A673 (cell line): ENCODE measurements at regions not wholly inside any gene's neighbourhood (a gene's known extent, or its start where the extent isn't known, plus 50 kb on each side); places are given as distances from the start of the nearest gene placed in this dataset.

Experiments
- BruUV-seq: library from RNA; stranded (reverse); fragments of 400-500 nt; replicated peaks from 2 replicates; lab custom pipeline; 2021; lab: Mats Ljungman, UMichigan
- CTCF ChIA-PET: fragments of 300-600 bp; sonication (Branson Sonifier 250); formaldehyde crosslinking; loops from one replicate; lab custom pipeline; 2022; ENCODE audit warnings: antibody characterized with exemption; lab: Charles Lee
- POLR2A ChIA-PET: fragments of 300-600 bp; sonication (Branson Sonifier 250); formaldehyde crosslinking; loops from one replicate; lab custom pipeline; 2022; ENCODE audit warnings: antibody characterized with exemption; ENCODE audit not compliant: low non-redundant PET; lab: Charles Lee
- DNase-seq: peaks from one replicate; pipeline ENCODE4 v3.0.0-alpha.2; 2015; ENCODE audit warnings: low spot score
- H3K27ac ChIP-seq: fragments of 200-600 bp; sonication (generic); 2 replicates; pipeline ENCODE4 v1.5.1; 2016; ENCODE audit warnings: mixed run types, low read depth, mild to moderate bottlenecking, mixed read lengths, antibody characterized with exemption, low read length; ENCODE audit not compliant: poor library complexity, severe bottlenecking
- H3K27me3 ChIP-seq: fragments of 200-600 bp; sonication (generic); replicated peaks from 2 replicates; pipeline ENCODE4 v1.6.1; 2017; ENCODE audit warnings: mixed run types, low read depth, mild to moderate bottlenecking, mixed read lengths, antibody characterized with exemption, low read length; ENCODE audit not compliant: insufficient read depth, poor library complexity
- H3K36me3 ChIP-seq: fragments of 200-600 bp; sonication (generic); 2 replicates; pipeline ENCODE4 v1.6.1; 2016; ENCODE audit warnings: mixed run types, mild to moderate bottlenecking, mixed read lengths, antibody characterized with exemption, low read length; ENCODE audit not compliant: insufficient read depth, poor library complexity, severe bottlenecking
- H3K4me1 ChIP-seq: fragments of 200-600 bp; sonication (generic); 2 replicates; pipeline ENCODE4 v1.6.1; 2017; ENCODE audit warnings: mixed run types, mild to moderate bottlenecking, mixed read lengths, antibody characterized with exemption, low read length; ENCODE audit not compliant: insufficient read depth, poor library complexity, severe bottlenecking
- H3K4me3 ChIP-seq: fragments of 200-600 bp; sonication (generic); 2 replicates; pipeline ENCODE4 v1.5.1; 2016; ENCODE audit warnings: low read depth, mixed run types, mild to moderate bottlenecking, mixed read lengths, low read length; ENCODE audit not compliant: poor library complexity, severe bottlenecking
- H3K9me3 ChIP-seq: fragments of 200-600 bp; sonication (generic); 2 replicates; pipeline ENCODE4 v1.6.1; 2016; ENCODE audit warnings: mixed run types, low read depth, mild to moderate bottlenecking, mixed read lengths, antibody characterized with exemption, low read length; ENCODE audit not compliant: poor library complexity, severe bottlenecking
- EZH2 ChIP-seq: fragments of 200-600 bp; sonication (generic); IDR thresholded peaks from 2 replicates; pipeline ENCODE4 v1.6.1; 2017; ENCODE audit warnings: borderline replicate concordance, low read depth, mild to moderate bottlenecking, mixed read lengths, antibody characterized with exemption, low read length; ENCODE audit not compliant: poor library complexity, severe bottlenecking
- intact Hi-C: fragments of 100-400 bp; cut with micrococcal nuclease; formaldehyde crosslinking; loops from one replicate; pipeline ENCODE4 v1.10.0; 2022; ENCODE audit not compliant: unreplicated experiment
- TF ChIP-seq, protein P1 (sequence below): fragments of 300-800, 200-600 bp; sonication (generic); conservative IDR thresholded peaks from 2 replicates; pipeline ENCODE4 v1.5.1; 2017; ENCODE audit warnings: low read depth, mild to moderate bottlenecking, antibody characterized with exemption, low read length, moderate library complexity, mixed read lengths

DNA sequence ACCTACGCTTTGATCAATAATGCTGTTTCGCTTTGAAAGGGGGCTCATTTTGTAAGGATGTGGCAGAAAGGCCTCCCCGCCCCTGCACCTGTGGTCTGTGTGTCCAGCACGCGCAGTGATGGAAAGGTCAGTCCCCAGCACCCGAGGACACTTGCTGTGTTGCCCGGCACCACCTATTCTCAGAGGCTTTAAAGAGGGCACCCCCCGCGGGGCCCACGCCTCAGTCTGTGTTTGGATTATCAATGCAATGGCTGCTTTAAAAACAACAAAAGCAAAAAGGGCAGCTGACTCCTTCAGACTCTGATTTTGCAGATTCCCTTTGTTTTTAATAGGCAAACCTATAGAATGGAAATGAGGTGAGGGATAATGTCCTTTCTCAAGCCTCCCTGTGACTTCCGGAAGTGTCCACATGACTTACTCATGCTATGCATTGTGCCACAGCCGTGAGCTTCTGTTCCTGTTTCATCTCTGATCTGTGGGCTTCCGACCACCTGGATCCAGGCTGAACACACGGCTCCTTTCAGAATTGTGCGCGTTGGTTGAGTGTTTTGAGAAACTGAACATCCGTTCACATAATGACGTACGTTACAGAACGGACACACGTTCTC, 416.2 kb downstream of the IRX2 start:
- DNase-seq = no peak
- no peak overlapping the region for H3K4me3 ChIP-seq
- no peaks in the 10 kb centered on the region for H3K4me1 ChIP-seq
- BruUV-seq = no TSS peak
- ChIA-PET POLR2A (no interaction called here), CTCF (no interaction called here)
- peaks cover 34% of the 10 kb centered on the region for H3K9me3 ChIP-seq
- intact Hi-C loops = no loop called here
- H3K36me3 ChIP-seq = no peaks in the 10 kb centered on the region
- TF ChIP-seq EZH2 = no peak
- TF ChIP-seq, protein P1, sequence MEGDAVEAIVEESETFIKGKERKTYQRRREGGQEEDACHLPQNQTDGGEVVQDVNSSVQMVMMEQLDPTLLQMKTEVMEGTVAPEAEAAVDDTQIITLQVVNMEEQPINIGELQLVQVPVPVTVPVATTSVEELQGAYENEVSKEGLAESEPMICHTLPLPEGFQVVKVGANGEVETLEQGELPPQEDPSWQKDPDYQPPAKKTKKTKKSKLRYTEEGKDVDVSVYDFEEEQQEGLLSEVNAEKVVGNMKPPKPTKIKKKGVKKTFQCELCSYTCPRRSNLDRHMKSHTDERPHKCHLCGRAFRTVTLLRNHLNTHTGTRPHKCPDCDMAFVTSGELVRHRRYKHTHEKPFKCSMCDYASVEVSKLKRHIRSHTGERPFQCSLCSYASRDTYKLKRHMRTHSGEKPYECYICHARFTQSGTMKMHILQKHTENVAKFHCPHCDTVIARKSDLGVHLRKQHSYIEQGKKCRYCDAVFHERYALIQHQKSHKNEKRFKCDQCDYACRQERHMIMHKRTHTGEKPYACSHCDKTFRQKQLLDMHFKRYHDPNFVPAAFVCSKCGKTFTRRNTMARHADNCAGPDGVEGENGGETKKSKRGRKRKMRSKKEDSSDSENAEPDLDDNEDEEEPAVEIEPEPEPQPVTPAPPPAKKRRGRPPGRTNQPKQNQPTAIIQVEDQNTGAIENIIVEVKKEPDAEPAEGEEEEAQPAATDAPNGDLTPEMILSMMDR = no peak
- no peaks in the 10 kb centered on the region for H3K27me3 ChIP-seq
- H3K27ac ChIP-seq = no peak overlapping the region

- H3K36me3 ChIP-seq = no peaks in the 10 kb centered on the region
- no peak for TF ChIP-seq EZH2
- TF ChIP-seq, protein P1 = no peak
- H3K27ac ChIP-seq = no peak overlapping the region
- CTCF ChIA-PET = no interaction called here
- no TSS peak for BruUV-seq
- POLR2A ChIA-PET = no interaction called here
- H3K4me1 ChIP-seq = no peaks in the 10 kb centered on the region
- peaks cover 36% of the 10 kb centered on the region for H3K9me3 ChIP-seq
- no peak for DNase-seq
- no peak overlapping the region for H3K4me3 ChIP-seq
- H3K27me3 ChIP-seq = no peaks in the 10 kb centered on the region
- intact Hi-C loops = no loop called here
Observed at GRCh38 chr5:2334719-2335118, 416.8 kb downstream of the IRX2 start.

DNA sequence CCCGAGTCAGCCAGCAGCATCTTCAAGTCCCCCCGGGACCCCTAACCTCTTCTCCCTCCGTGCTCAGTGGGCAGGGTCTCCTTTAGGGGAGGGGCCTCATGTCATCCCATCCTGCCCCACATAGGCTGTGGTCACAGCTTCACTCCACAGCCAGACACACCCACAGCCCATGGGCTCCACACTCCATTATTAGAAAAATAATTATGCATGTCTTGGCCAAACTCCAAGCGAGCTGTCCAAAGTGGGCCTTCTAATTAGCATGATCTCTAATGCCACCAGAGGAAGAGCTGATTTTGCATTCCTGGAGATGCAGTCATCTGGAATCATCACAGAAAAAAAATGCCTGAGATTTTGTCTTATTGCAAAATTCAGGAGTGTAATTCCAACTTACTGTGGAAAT, 418.2 kb downstream of the IRX2 start:
- H3K27ac ChIP-seq = no peak overlapping the region
- no peak overlapping the region for H3K4me3 ChIP-seq
- DNase-seq = no peak
- intact Hi-C loops = no loop called here
- H3K9me3 ChIP-seq = peaks cover 36% of the 10 kb centered on the region
- no peaks in the 10 kb centered on the region for H3K4me1 ChIP-seq
- TF ChIP-seq EZH2 = no peak
- TF ChIP-seq, protein P1 = no peak
- ChIA-PET CTCF (no interaction called here), POLR2A (no interaction called here)
- BruUV-seq = no TSS peak
- no peaks in the 10 kb centered on the region for H3K27me3 ChIP-seq
- H3K36me3 ChIP-seq = no peaks in the 10 kb centered on the region
